GM10266 (cell line): ENCODE measurements at regions not wholly inside any gene's neighbourhood (a gene's known extent, or its start where the extent isn't known, plus 50 kb on each side); places are given as distances from the start of the nearest gene placed in this dataset.
"Not testable (repeated sequence)": the region's sequence is repeated elsewhere in the genome, so short reads cannot be mapped to it uniquely, and the experiment has no call there.

Source experiments
- DNase-seq: peaks from one replicate; pipeline ENCODE4 v3.0.0; 2012; ENCODE audit errors: extremely low spot score
- CTCF ChIP-seq: IDR thresholded peaks from 2 replicates; pipeline ENCODE4 v1.5.1; 2012; ENCODE audit warnings: mild to moderate bottlenecking, low read depth; ENCODE audit not compliant: control insufficient read depth, insufficient read depth; ENCODE audit errors: missing control alignments

- DNase-seq = no peak
- TF ChIP-seq CTCF = no peak
Observed at GRCh38 chr2:111534910-111535352, 349.1 kb downstream of the ANAPC1 start.

GRCh38 chr2:111535404-111535803, 348.6 kb downstream of the ANAPC1 start:
- no peak for DNase-seq
- TF ChIP-seq CTCF = no peak

- TF ChIP-seq CTCF = no peak
- DNase-seq = no peak
Observed at GRCh38 chr2:111537078-111537655, 346.8 kb downstream of the ANAPC1 start.

GRCh38 chr2:111539991-111540390, 344.0 kb downstream of the ANAPC1 start:
- DNase-seq = not testable (repeated sequence)

- DNase-seq = not testable (repeated sequence)
Observed at GRCh38 chr2:111542120-111542774, 341.7 kb downstream of the ANAPC1 start.

- DNase-seq = not testable (repeated sequence)
Observed at GRCh38 chr2:111544006-111544405, 340.0 kb downstream of the ANAPC1 start.

GRCh38 chr2:111545723-111546431, 338.1 kb downstream of the ANAPC1 start:
- DNase-seq = not testable (repeated sequence)

GRCh38 chr2:111546578-111546977, 337.4 kb downstream of the ANAPC1 start:
- DNase-seq = not testable (repeated sequence)

- DNase-seq = not testable (repeated sequence)
Observed at GRCh38 chr2:111549174-111549573, 334.8 kb downstream of the ANAPC1 start.

- not testable (repeated sequence) for DNase-seq
Observed at GRCh38 chr2:111551428-111551827, 332.6 kb downstream of the ANAPC1 start.

GRCh38 chr2:111552625-111553024, 331.4 kb downstream of the ANAPC1 start:
- not testable (repeated sequence) for DNase-seq

GRCh38 chr2:111559301-111559700, 324.7 kb downstream of the ANAPC1 start:
- not testable (repeated sequence) for DNase-seq

GRCh38 chr2:111559814-111560213, 324.2 kb downstream of the ANAPC1 start:
- not testable (repeated sequence) for DNase-seq

GRCh38 chr2:111566068-111566467, 317.9 kb downstream of the ANAPC1 start:
- not testable (repeated sequence) for DNase-seq

- DNase-seq = not testable (repeated sequence)
Observed at GRCh38 chr2:111567233-111567632, 316.8 kb downstream of the ANAPC1 start.

- not testable (repeated sequence) for DNase-seq
Observed at GRCh38 chr2:111569356-111570199, 314.4 kb downstream of the ANAPC1 start.
